Midbrain (tissue), 1 donor: ENCODE measurements at regions not wholly inside any gene's neighbourhood (a gene's known extent, or its start where the extent isn't known, plus 50 kb on each side); places are given as distances from the start of the nearest gene placed in this dataset.
A peak's percentile ranks its signal among the peaks of the same experiment; 100 is the strongest.

ENCODE experiments used
- DNase-seq: peaks from one replicate; lab custom pipeline; 2025; lab: John Stamatoyannopoulos, UW

- DNase-seq: peak; percentile 65
These were observed 678.6 kb upstream of the CDH2 start for GRCh38 chr18:28855524-28855923.

GRCh38 chr18:28854964-28855363 lies 678.0 kb upstream of the CDH2 start:
- peak; percentile 41 for DNase-seq

- DNase-seq: no peak
These were observed 670.0 kb upstream of the CDH2 start for GRCh38 chr18:28846958-28847357.

GRCh38 chr18:28837100-28837499 lies 660.2 kb upstream of the CDH2 start:
- DNase-seq: no peak

GRCh38 chr18:28834889-28835288 lies 658.0 kb upstream of the CDH2 start:
- DNase-seq: no peak

GRCh38 chr18:28831908-28832307 lies 655.0 kb upstream of the CDH2 start:
- no peak for DNase-seq

- no peak for DNase-seq
These were observed 654.5 kb upstream of the CDH2 start for GRCh38 chr18:28831476-28831875.

- no peak for DNase-seq
These were observed 649.2 kb upstream of the CDH2 start for GRCh38 chr18:28826107-28826506.

- no peak for DNase-seq
These were observed 647.2 kb upstream of the CDH2 start for GRCh38 chr18:28824183-28824574.

- DNase-seq: no peak
These were observed 646.7 kb upstream of the CDH2 start for GRCh38 chr18:28823506-28824182.

- DNase-seq: no peak
These were observed 643.4 kb upstream of the CDH2 start for GRCh38 chr18:28820353-28820752.

- no peak for DNase-seq
These were observed 639.2 kb upstream of the CDH2 start for GRCh38 chr18:28816155-28816554.

GRCh38 chr18:28814365-28814764 lies 637.4 kb upstream of the CDH2 start:
- DNase-seq: no peak

GRCh38 chr18:28808373-28808772 lies 631.4 kb upstream of the CDH2 start:
- no peak for DNase-seq

GRCh38 chr18:28805491-28805890 lies 628.6 kb upstream of the CDH2 start:
- no peak for DNase-seq

GRCh38 chr18:28804512-28805202 lies 627.7 kb upstream of the CDH2 start:
- DNase-seq: no peak

GRCh38 chr18:28802546-28802945 lies 625.6 kb upstream of the CDH2 start:
- no peak for DNase-seq

- DNase-seq: no peak
These were observed 624.9 kb upstream of the CDH2 start for GRCh38 chr18:28801876-28802275.

GRCh38 chr18:28794459-28795245 lies 617.7 kb upstream of the CDH2 start:
- no peak for DNase-seq

GRCh38 chr18:28793901-28794300 lies 617.0 kb upstream of the CDH2 start:
- no peak for DNase-seq

- DNase-seq: no peak
These were observed 615.6 kb upstream of the CDH2 start for GRCh38 chr18:28792404-28793086.

GRCh38 chr18:28791101-28791500 lies 614.2 kb upstream of the CDH2 start:
- no peak for DNase-seq
